ENCODE measurements at regions not wholly inside any gene's neighbourhood (a gene's known extent, or its start where the extent isn't known, plus 50 kb on each side); places are given as distances from the start of the nearest gene placed in this dataset.
"Not testable (repeated sequence)": the region's sequence is repeated elsewhere in the genome, so short reads cannot be mapped to it uniquely, and the experiment has no call there.

DNA sequence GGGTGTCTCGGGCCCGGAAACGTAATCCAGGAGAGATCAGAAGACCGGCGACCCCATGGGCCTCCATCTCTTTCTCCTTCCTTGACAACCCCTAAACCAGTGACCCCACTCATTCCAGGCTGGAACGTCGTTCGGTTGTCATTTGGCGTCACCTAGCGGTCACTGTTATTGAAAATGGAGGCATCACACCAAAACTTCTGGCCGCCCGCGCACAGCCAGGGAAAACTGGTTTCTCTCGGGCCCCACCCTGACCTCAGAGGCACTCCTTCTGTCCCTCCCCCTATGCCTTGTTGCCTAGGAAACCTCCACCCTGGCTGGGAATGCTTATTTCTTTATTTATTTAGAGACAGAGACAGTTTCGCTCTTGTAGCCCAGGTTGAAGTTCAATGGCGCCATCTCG, 2327.3 kb upstream of the TPTE start:
- DNase-seq: not testable (repeated sequence)

DNA sequence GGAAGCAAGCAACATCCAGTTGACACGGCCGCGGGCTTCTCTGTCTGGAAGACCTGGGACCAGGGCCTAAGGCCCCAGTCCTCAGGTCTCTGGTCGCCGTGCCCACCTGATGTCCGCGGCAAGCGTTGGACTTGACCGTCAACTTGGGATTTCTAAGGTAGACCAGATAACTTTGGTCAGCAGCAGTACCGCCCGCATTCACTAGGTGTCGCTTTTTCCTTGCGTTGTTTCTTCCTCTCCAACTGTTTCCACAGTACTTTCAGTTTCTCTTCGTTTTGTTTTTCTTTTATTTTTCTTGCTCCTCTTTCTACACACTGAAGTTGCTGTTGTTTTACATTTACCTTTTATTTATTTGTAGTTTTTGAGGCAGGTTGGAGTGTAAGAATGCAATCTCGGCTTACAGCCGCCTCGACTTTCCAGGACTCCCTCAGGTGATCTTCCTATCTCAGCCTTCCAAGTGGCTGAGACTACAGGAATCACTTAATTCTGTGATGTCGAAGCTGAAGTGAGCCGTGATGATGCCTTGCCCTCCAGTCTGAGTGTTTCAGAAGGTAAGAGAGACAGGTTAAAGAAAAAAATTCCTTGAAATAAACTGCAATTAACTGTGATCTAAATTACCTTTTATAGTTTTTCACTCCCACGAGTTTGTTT, 2323.9 kb upstream of the TPTE start:
- not testable (repeated sequence) for DNase-seq

DNA sequence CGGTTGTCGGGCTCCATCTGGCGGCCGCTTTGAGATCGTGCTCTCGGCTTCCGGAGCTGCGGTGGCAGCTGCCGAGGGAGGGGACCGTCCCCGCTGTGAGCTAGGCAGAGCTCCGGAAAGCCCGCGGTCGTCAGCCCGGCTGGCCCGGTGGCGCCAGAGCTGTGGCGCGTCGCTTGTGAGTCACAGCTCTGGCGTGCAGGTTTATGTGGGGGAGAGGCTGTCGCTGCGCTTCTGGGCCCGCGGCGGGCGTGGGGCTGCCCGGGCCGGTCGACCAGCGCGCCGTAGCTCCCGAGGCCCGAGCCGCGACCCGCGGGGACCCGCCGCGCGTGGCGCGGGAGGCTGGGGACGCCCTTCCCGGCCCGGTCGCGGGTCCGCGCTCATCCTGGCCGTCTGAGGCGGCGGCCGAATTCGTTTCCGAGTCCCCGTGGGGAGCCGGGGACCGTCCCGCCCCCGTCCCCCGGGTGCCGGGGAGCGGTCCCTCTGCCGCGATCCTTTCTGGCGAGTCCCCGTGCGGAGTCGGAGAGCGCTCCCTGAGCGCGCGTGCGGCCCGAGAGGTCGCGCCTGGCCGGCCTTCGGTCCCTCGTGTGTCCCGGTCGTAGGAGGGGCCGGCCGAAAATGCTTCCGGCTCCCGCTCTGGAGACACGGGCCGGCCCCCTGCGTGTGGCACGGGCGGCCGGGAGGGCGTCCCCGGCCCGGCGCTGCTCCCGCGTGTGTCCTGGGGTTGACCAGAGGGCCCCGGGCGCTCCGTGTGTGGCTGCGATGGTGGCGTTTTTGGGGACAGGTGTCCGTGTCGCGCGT, 2316.1 kb upstream of the TPTE start:
- DNase-seq: not testable (repeated sequence)

DNA sequence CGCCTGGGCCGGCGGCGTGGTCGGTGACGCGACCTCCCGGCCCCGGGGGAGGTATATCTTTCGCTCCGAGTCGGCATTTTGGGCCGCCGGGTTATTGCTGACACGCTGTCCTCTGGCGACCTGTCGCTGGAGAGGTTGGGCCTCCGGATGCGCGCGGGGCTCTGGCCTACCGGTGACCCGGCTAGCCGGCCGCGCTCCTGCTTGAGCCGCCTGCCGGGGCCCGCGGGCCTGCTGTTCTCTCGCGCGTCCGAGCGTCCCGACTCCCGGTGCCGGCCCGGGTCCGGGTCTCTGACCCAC, 2315.5 kb upstream of the TPTE start:
- DNase-seq: not testable (repeated sequence)

DNA sequence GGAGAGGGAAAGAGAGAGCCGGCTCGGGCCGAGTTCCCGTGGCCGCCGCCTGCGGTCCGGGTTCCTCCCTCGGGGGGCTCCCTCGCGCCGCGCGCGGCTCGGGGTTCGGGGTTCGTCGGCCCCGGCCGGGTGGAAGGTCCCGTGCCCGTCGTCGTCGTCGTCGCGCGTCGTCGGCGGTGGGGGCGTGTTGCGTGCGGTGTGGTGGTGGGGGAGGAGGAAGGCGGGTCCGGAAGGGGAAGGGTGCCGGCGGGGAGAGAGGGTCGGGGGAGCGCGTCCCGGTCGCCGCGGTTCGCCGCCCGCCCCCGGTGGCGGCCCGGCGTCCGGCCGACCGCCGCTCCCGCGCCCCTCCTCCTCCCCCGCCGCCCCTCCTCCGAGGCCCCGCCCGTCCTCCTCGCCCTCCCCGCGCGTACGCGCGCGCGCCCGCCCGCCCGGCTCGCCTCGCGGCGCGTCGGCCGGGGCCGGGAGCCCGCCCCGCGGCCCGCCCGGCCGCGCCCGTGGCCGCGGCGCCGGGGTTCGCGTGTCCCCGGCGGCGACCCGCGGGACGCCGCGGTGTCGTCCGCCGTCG, 2308.3 kb upstream of the TPTE start:
- peak; percentile 96 for DNase-seq

DNA sequence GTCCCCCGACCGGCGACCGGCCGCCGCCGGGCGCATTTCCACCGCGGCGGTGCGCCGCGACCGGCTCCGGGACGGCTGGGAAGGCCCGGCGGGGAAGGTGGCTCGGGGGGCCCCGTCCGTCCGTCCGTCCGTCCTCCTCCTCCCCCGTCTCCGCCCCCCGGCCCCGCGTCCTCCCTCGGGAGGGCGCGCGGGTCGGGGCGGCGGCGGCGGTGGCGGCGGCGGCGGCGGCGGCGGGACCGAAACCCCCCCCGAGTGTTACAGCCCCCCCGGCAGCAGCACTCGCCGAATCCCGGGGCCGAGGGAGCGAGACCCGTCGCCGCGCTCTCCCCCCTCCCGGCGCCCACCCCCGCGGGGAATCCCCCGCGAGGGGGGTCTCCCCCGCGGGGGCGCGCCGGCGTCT, 2306.8 kb upstream of the TPTE start:
- DNase-seq: not testable (repeated sequence)

DNA sequence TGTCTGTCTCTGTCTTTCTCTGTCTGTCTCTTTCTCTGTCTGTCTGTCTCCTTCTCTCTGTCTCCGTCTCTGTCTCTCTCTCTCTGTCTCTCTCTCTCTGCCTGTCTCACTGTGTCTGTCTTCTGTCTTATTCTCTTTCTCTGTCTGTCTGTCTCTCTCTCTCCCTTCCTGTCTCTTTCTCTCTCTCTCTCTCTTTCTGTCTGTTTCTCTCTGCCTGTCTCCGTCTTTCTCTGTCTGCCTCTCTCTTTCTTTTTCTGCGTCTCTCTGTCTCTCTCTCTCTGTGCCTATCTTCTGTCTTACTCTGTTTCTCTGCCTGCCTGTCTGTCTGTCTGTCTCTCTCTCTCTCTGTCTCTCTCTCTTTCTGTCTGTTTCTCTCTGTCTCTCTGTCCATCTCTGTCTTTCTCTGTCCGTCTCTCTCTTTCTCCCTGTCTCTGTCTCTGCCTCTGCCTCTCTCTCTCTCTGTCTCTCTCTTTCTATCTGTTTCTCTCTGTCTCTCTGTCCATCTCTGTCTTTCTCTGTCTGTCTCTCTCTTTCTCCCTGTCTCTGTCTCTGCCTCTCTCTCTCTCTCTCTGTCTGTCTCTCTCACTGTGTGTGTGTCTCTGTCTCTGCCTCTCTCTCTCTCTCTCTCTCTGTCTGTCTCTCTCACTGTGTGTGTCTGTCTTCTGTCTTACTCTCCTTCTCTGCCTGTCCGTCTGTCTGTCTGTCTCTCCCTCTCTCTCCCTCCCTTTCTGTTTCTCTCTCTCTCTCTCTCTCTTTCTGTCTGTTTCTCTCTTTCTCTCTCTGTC, 2291.8 kb upstream of the TPTE start:
- not testable (repeated sequence) for DNase-seq

DNA sequence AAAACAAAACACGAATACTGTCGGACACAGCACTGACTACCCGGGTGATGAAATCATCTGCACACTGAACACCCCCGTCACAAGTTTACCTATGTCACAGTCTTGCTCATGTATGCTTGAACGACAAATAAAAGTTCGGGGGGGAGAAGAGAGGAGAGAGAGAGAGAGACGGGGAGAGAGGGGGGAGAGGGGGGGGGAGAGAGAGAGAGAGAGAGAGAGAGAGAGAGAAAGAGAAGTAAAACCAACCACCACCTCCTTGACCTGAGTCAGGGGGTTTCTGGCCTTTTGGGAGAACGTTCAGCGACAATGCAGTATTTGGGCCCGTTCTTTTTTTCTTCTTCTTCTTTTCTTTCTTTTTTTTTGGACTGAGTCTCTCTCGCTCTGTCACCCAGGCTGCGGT, 2290.1 kb upstream of the TPTE start:
- not testable (repeated sequence) for DNase-seq

DNA sequence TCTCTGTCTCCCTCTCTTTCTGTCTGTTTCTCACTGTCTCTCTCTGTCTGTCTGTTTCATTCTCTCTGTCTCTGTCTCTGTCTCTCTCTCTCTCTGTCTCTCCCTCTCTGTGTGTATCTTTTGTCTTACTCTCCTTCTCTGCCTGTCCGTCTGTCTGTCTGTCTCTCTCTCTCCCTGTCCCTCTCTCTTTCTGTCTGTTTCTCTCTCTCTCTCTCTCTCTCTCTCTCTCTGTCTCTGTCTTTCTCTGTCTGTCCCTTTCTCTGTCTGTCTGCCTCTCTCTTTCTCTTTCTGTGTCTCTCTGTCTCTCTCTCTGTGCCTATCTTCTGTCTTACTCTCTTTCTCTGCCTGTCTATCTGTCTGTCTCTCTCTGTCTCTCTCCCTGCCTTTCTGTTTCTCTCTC, 2288.4 kb upstream of the TPTE start:
- DNase-seq: not testable (repeated sequence)

DNA sequence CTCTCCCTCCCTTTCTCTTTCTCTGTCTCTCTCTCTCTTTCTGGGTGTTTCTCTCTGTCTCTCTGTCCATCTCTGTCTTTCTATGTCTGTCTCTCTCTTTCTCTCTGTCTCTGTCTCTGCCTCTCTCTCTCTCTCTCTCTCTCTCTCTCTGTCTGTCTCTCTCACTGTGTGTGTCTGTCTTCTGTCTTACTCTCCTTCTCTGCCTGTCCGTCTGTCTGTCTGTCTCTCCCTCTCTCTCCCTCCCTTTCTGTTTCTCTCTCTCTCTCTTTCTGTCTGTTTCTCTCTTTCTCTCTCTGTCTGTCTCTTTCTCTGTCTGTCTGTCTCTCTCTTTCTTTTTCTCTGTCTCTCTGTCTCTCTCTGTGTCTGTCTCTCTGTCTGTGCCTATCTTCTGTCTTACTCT, 2287.3 kb upstream of the TPTE start:
- not testable (repeated sequence) for DNase-seq

DNA sequence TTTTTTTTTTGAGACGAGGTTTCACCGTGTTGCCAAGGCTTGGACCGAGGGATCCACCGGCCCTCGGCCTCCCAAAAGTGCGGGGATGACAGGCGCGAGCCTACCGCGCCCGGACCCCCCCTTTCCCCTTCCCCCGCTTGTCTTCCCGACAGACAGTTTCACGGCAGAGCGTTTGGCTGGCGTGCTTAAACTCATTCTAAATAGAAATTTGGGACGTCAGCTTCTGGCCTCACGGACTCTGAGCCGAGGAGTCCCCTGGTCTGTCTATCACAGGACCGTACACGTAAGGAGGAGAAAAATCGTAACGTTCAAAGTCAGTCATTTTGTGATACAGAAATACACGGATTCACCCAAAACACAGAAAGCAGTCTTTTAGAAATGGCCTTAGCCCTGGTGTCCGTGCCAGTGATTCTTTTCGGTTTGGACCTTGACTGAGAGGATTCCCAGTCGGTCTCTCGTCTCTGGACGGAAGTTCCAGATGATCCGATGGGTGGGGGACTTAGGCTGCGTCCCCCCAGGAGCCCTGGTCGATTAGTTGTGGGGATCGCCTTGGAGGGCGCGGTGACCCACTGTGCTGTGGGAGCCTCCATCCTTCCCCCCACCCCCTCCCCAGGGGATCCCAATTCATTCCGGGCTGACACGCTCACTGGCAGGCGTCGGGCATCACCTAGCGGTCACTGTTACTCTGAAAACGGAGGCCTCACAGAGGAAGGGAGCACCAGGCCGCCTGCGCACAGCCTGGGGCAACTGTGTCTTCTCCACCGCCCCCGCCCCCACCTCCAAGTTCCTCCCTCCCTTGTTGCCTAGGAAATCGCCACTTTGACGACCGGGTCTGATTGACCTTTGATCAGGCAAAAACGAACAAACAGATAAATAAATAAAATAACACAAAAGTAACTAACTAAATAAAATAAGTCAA, 2276.4 kb upstream of the TPTE start:
- not testable (repeated sequence) for DNase-seq

DNA sequence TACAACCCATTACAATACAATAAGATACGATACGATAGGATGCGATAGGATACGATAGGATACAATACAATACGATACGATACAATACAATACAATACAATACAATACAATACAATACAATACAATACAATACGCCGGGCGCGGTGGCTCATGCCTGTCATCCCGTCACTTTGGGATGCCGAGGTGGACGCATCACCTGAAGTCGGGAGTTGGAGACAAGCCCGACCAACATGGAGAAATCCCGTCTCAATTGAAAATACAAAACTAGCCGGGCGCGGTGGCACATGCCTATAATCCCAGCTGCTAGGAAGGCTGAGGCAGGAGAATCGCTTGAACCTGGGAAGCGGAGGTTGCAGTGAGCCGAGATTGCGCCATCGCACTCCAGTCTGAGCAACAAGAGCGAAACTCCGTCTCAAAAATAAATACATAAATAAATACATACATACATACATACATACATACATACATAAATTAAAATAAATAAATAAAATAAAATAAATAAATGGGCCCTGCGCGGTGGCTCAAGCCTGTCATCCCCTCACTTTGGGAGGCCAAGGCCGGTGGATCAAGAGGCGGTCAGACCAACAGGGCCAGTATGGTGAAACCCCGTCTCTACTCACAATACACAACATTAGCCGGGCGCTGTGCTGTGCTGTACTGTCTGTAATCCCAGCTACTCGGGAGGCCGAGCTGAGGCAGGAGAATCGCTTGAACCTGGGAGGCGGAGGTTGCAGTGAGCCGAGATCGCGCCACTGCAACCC, 2275.6 kb upstream of the TPTE start:
- DNase-seq: not testable (repeated sequence)

DNA sequence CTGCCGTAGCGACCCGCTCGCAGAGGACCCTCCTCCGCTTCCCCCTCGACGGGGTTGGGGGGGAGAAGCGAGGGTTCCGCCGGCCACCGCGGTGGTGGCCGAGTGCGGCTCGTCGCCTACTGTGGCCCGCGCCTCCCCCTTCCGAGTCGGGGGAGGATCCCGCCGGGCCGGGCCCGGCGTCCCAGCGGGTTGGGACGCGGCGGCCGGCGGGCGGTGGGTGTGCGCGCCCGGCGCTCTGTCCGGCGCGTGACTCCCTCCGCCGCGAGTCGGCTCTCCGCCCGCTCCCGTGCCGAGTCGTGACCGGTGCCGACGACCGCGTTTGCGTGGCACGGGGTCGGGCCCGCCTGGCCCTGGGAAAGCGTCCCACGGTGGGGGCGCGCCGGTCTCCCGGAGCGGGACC, 2269.7 kb upstream of the TPTE start:
- DNase-seq: not testable (repeated sequence)

DNA sequence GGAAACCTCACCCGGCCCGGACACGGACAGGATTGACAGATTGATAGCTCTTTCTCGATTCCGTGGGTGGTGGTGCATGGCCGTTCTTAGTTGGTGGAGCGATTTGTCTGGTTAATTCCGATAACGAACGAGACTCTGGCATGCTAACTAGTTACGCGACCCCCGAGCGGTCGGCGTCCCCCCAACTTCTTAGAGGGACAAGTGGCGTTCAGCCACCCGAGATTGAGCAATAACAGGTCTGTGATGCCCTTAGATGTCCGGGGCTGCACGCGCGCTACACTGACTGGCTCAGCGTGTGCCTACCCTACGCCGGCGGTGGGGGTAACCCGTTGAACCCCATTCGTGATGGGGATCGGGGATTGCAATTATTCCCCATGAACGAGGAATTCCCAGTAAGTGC, 2266.3 kb upstream of the TPTE start:
- peak; percentile 34 for DNase-seq

DNA sequence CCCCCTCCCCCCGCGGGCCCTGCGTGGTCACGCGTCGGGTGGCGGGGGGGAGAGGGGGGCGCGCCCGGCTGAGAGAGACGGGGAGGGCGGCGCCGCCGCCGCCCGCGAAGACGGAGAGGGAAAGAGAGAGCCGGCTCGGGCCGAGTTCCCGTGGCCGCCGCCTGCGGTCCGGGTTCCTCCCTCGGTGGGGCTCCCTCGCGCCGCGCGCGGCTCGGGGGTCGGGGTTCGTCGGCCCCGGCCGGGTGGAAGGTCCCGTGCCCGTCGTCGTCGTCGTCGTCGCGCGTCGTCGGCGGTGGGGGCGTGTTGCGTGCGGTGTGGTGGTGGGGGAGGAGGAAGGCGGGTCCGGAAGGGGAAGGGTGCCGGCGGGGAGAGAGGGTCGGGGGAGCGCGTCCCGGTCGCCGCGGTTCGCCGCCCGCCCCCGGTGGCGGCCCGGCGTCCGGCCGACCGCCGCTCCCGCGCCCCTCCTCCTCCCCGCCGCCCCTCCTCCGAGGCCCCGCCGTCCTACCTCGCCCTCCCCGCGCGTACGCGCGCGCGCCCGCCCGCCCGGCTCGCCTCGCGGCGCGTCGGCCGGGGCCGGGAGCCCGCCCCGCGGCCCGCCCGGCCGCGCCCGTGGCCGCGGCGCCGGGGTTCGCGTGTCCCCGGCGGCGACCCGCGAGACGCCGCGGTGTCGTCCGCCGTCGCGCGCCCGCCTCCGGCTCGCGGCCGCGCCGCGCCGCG, 2264.1 kb upstream of the TPTE start:
- DNase-seq: peak; percentile 50

DNA sequence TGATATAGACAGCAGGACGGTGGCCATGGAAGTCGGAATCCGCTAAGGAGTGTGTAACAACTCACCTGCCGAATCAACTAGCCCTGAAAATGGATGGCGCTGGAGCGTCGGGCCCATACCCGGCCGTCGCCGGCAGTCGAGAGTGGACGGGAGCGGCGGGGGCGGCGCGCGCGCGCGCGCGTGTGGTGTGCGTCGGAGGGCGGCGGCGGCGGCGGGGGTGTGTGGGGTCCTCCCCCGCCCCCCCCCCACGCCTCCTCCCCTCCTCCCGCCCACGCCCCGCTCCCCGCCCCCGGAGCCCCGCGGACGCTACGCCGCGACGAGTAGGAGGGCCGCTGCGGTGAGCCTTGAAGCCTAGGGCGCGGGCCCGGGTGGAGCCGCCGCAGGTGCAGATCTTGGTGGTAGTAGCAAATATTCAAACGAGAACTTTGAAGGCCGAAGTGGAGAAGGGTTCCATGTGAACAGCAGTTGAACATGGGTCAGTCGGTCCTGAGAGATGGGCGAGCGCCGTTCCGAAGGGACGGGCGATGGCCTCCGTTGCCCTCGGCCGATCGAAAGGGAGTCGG, 2261.2 kb upstream of the TPTE start:
- not testable (repeated sequence) for DNase-seq
